ENCODE measurements at regions not wholly inside any gene's neighbourhood (a gene's known extent, or its start where the extent isn't known, plus 50 kb on each side); places are given as distances from the start of the nearest gene placed in this dataset.
A peak's percentile ranks its signal among the peaks of the same experiment; 100 is the strongest.
"Not testable (repeated sequence)": the region's sequence is repeated elsewhere in the genome, so short reads cannot be mapped to it uniquely, and the experiment has no call there.

GRCh38 chr1:194378517-194378916 lies 1192.1 kb upstream of the B3GALT2 start:
- no peak for DNase-seq

- no peak for DNase-seq
Observed at GRCh38 chr1:194374649-194375048, 1188.2 kb upstream of the B3GALT2 start.

- no peak for DNase-seq
Observed at GRCh38 chr1:194372266-194372665, 1185.9 kb upstream of the B3GALT2 start.

GRCh38 chr1:194369622-194370021 lies 1183.2 kb upstream of the B3GALT2 start:
- DNase-seq, result no peak

- peak; percentile 67 for DNase-seq
Observed at GRCh38 chr1:194369060-194369459, 1182.6 kb upstream of the B3GALT2 start.

DNA sequence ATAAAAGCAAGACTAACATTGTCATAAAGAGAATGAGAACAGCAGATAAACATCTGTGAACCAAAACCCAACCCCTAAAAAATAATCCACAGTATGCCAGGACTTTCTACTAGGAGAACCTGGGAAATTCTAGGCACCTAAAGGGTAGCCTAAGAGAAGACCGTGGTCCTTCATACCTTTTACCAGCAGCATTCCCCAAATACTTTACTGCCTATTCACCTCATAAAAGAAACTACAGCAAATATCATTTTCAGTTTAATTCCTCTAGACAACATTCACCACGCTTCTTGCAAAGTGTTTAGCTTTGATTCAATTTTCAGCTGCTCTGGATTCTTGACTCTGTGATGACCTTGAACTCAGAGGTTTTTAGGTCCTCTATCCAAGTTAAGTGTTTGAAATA lies 1180.7 kb upstream of the B3GALT2 start:
- peak; percentile 5 for DNase-seq

GRCh38 chr1:194366705-194367104 lies 1180.3 kb upstream of the B3GALT2 start:
- peak; percentile 33 for DNase-seq

DNA sequence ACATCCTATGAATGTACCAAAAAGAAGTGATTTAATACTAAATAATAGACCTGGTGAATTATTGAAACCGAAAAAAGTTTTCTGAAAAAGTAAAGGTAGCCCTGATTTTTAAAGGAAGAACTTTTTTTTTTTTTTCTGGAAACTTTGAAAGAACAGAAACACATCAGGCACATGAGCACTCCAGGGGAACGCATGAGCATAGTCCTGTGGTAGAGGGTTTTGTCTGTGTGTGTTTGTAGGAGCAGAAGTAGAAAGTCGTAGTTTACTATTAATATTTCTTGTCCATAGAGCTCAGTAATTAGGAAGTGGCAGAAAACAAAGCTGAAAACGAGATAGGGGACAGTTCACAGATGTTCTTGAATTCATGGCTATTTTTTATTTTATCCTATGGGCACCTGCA lies 1175.9 kb upstream of the B3GALT2 start:
- DNase-seq, result no peak

DNA sequence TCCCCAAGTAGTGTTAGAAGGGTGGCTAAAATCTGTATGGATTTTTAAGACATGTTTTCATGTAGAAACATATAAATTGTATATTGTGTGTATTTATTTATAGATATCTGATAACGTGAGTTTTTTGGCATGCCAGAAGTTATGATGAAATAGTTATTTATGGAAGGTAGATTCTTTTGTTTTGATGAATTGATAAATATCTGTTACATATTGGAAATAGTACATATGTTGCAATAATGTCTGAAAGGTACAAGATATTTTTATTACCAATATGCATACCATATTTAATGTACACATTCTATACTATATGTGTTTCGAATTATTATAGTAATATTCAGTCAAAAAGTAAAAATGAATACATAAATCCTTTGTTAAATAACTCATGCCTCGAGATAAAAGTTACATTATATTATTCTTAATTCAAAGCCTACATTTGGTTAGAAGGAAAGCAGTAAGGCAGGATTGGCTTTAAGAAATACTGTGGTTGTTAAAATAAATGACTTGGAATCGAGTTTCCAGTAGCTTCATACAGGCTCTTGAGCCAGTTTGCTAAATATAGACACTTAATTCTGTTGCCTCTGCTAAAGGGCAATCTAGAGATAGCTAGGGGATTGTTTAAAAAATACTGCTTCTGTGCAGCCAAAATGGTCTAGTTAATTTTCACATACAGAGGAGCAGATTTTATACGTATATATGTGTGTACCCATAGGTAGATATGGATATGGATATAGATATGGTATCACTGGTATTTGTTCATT lies 1175.1 kb upstream of the B3GALT2 start:
- no peak for DNase-seq

DNA sequence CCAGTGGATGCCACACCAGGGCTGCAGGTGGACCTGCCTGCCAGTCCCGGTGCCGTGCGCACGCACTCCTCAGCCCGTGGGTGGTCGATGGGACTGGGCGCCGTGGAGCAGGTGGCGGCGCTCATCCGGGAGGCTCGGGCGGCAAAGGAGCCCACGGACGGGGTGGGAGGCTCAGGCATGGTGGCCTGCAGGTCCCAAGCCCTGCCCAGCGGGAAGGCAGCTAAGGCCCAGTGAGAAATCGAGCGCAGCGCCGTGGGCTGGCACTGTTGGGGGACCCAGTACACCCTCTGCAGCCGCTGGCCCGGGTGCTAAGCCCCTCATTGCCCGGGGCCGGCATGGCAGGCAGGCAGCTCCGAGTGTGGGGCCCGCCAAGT lies 1171.8 kb upstream of the B3GALT2 start:
- no peak for DNase-seq

DNA sequence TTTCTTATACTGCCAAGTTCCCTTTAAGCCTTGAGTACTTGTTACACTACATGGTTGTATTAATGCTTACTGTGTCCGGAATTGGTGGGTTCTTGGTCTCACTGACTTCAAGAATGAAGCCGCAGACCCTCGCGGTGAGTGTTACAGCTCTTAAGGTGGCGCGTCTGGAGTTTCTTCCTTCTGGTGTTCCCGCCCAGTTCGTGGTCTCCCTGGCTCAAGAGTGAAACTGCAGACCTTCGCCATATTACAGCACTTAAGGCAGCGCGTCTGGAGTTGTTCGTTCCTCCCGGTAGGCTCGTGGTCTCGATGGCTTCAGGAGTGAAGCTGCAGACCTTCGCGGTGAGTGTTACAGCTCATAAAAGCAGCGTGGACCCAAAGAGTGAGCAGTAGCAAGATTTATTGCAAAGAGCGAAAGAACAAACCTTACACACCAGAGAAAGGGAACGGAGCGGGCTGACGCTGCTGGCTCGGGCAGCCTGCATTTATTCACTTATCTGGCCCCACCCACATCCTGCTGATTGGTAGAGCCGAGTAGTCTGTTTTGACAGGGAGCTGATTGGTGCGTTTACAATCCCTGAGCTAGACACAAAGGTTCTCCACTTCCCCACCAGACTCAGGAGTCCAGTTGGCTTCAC lies 1171.3 kb upstream of the B3GALT2 start:
- DNase-seq, result not testable (repeated sequence)

GRCh38 chr1:194355488-194356106 lies 1169.2 kb upstream of the B3GALT2 start:
- no peak for DNase-seq

DNA sequence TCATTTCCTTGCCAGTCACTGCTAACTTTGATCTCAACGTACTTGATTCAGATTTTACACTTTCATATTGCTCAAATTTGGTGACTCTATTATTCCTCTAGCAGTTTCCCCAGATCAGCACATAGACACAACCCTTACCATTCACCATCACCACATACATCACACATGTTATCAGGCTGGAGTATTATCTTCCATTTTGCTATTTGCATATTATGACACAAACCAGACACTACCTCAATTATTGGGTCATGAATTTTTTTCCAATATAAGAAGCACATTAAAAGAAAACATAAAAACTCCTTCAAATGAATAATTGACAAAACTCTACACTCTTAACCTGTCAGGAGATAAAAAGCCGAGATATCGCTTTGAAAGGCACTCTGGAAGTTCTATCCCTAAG lies 1166.7 kb upstream of the B3GALT2 start:
- no peak for DNase-seq

- peak; percentile 54 for DNase-seq
Observed at GRCh38 chr1:194347200-194347599, 1160.8 kb upstream of the B3GALT2 start.

GRCh38 chr1:194342484-194343262 lies 1156.3 kb upstream of the B3GALT2 start:
- no peak for DNase-seq

- DNase-seq, result no peak
Observed at GRCh38 chr1:194341587-194341986, 1155.2 kb upstream of the B3GALT2 start.

- DNase-seq, result no peak
Observed at GRCh38 chr1:194339471-194339870, 1153.1 kb upstream of the B3GALT2 start.

DNA sequence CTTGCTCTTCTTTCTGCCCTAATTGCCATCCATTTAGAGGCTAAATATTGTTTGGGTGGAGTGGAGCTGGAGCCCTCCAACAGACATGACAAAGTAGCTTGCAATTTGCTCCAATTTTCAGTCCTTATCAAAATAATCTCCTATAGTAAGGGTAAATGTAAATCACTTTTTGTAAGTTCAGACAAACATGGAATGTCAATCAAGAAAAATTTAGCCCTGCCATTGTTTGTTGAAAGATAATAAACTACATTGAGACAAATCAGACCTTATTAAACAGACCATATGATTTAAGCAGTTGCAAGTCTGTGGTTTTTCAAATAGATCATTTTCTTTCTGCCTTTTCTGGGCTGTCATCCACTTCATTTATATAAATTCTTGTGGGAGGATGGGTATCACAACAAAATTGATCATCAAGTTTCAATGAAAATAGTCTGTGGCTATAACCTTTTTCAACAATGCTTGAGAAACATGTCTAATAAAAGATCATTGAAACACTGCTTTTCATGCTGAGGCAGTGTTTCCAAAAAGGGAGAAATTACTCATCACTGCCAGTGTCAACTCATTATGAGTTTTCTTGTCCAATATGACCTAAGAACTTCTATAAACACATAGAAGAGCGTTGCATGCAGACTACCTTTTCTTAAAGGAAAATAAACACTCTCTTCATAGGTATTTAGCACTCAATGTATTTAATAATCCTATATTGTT lies 1152.0 kb upstream of the B3GALT2 start:
- DNase-seq, result peak; percentile 29

GRCh38 chr1:194333240-194333639 lies 1146.8 kb upstream of the B3GALT2 start:
- no peak for DNase-seq

DNA sequence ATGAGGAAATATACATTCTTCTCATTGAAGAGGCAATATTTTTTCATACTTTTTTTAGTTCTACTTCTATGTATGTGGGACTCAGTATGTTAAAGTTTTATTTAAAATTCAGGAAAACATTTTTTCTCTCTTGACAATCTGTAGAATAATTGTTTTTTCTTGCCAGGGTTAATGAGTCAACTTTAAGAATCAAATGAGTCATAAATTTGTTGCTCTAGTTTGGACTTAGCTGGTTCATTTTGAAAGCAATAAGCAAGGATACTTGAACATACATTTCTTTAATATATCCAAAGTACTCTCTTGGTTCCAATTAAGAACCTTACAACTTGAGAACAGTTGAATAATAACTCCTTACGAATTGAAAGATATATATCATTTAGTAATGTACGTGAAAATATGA lies 1145.3 kb upstream of the B3GALT2 start:
- DNase-seq, result peak; percentile 11

DNA sequence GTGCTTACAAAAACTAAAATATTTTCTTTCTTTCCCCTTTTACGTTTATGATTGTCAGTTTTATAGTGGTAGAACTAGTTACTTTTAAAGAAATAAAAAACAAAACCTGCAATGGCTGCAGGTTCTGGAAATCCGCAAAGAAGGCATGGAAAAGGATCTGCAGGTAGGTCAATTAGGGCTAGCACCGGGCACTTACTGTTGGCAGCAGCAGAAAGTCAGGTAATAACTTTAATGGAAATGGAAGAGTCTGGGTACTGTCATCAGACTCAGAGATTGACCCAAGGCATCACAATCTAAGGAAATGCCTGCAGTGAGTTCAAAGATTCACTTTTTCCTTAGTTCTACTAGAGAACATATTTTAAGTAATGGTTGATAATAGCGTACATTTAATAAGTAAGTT lies 1136.3 kb upstream of the B3GALT2 start:
- DNase-seq, result no peak

DNA sequence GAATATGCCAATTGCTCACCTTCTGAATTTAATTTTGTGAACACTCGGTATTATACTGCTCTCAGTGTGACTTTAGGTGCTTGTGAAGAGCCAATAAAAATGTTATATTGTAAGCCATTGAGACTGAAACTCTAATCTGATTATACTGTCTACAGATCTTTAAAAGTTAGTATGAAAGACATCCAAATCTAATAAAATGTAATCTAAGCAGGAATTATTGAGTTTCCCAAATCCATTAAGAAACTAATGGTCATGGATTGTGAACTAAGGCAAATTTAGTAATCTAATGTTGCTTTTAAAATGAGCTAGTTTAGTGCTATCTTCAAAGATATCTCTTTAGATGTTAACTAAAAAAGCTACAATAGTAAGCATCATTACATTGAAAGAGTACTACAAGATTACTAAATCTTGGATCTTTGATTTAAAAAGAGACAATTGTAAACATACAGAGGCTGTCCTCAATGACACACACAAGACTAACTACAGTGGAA lies 1132.4 kb upstream of the B3GALT2 start:
- no peak for DNase-seq

Data from fibroblast of skin of back (primary cell).